NB4 (cell line): ENCODE measurements at regions not wholly inside any gene's neighbourhood (a gene's known extent, or its start where the extent isn't known, plus 50 kb on each side); places are given as distances from the start of the nearest gene placed in this dataset.
A peak's percentile ranks its signal among the peaks of the same experiment; 100 is the strongest.

Experiments used
- DNase-seq: peaks from one replicate; pipeline ENCODE4 v3.0.0; 2010; ENCODE audit warnings: low read depth
- H3K4me3 ChIP-seq: one replicate; pipeline ENCODE4 v1.5.1; 2011; ENCODE audit warnings: mild to moderate bottlenecking, low read depth, low read length, moderate library complexity
- CTCF ChIP-seq: IDR thresholded peaks from one replicate; pipeline ENCODE4 v1.5.1; 2012; ENCODE audit warnings: low read depth, low read length
- MAX ChIP-seq: IDR thresholded peaks from 2 replicates; pipeline ENCODE4 v1.6.1; 2011; ENCODE audit warnings: low read depth, low read length
- MYC ChIP-seq: IDR thresholded peaks from 2 replicates; pipeline ENCODE4 v1.6.1; 2011; ENCODE audit warnings: low read depth, low read length
- POLR2A ChIP-seq: IDR thresholded peaks from 2 replicates; pipeline ENCODE4 v1.6.1; 2011; ENCODE audit warnings: mild to moderate bottlenecking; ENCODE audit not compliant: insufficient read length; ENCODE audit errors: extremely low read depth

DNA sequence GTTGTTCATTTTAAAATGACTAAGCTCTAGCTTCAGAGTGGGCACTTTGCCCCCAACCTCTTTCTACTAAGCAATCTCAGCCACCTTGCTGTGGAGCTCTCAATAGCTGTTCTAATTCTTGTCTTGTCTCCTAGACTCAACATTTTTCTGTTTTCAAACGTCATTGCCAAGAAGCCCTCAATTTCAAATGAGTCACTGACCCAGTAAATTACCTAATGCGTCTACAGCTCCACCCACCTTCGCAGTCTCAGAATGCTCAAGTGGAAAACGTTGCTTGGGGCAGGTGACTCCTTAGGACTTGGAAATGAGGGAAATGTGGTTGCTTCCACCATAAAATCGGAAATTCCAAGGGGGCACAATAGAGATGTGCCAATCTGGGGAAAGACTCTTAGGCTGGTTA, 59.0 kb downstream of the ING2 start:
- TF ChIP-seq MYC (no peak), POLR2A (no peak), CTCF (no peak), MAX (no peak)
- no peak overlapping the region for H3K4me3 ChIP-seq
- DNase-seq: peak; percentile 6

- no peak overlapping the region for H3K4me3 ChIP-seq
- peak; percentile 27 for DNase-seq
Measured at GRCh38 chr4:183571350-183571941, 66.6 kb downstream of the ING2 start.

GRCh38 chr4:183576701-183577404, 72.0 kb downstream of the ING2 start:
- DNase-seq: no peak
- TF ChIP-seq POLR2A (no peak), MAX (no peak), MYC (no peak), CTCF (no peak)
- H3K4me3 ChIP-seq: no peak overlapping the region

More at GRCh38 chr4:183571350-183571941, 66.6 kb downstream of the ING2 start:
- TF ChIP-seq MYC (no peak), POLR2A (no peak), CTCF (no peak), MAX (no peak)

GRCh38 chr4:183580370-183580769, 75.5 kb downstream of the ING2 start:
- no peak for TF ChIP-seq MYC
- TF ChIP-seq POLR2A: no peak
- TF ChIP-seq MAX: no peak
- no peak for TF ChIP-seq CTCF
- no peak for DNase-seq
- no peak overlapping the region for H3K4me3 ChIP-seq

- DNase-seq: no peak
- no peak overlapping the region for H3K4me3 ChIP-seq
- TF ChIP-seq POLR2A (no peak), CTCF (no peak), MAX (no peak), MYC (no peak)
Measured at GRCh38 chr4:183580849-183581248, 76.0 kb downstream of the ING2 start.
